ENCODE measurements at regions not wholly inside any gene's neighbourhood (a gene's known extent, or its start where the extent isn't known, plus 50 kb on each side); places are given as distances from the start of the nearest gene placed in this dataset.
"Not testable (repeated sequence)": the region's sequence is repeated elsewhere in the genome, so short reads cannot be mapped to it uniquely, and the experiment has no call there.

GRCh38 chr5:167061695-167062094 is 1229.8 kb upstream of the WWC1 start:
- no peak for DNase-seq

DNA sequence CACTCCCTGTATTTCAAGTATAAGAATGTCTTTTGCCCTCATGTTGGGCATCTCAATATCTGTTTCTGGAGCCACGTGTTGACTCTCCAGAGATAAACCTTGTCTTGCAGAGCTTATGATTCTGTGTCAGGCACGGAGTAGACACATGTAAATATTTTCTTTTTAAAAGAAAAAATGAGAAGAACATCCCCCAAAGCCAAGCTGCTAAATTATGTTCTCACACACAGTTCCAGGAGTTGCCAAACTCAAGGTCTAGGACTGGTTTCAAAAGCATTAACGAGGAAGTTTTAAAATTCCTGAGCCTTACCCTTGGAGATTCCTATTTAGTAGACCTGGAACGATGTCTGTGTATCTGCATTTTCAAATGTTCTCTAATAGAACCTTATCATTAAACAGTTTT is 1228.3 kb upstream of the WWC1 start:
- no peak for DNase-seq

DNA sequence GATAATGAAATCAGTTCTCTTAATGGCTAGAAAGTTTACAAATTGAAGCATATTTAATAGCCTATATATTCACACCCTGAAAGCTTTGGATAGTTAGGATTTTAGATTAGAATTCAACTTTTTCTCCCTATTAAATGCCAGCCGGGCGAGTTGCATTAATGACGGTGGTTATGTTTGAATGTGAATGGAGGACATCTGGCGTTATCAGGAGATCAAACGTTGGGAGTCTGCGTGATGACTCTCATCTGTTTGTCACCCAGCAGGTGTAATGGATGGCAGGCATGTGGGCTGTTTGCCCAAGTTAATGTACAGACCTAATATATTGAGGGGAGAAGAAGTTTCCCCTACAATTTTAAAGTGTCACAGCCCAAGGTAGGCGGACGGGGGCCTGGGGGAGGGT is 1227.7 kb upstream of the WWC1 start:
- no peak for DNase-seq

- no peak for DNase-seq
These were observed 1227.2 kb upstream of the WWC1 start for GRCh38 chr5:167064198-167064776.

DNA sequence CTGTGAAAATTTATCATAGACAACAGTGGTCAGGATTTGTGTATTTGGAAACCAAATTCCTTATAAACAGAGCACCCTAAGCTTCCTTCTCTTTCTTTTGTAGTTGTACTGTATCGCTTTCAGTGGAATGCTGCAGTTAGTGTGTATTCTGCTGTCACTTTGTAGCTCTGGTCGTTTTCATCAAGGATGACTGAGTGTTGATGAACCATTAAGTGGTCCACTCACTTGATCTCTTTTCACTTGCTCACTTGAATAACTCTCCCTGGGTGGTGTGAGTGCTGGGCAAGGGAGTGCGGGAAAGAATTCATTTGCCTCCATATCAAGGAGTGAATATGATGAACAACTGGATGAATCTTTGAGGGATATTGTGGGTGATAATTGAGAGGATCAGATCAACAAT is 1225.7 kb upstream of the WWC1 start:
- no peak for DNase-seq

DNA sequence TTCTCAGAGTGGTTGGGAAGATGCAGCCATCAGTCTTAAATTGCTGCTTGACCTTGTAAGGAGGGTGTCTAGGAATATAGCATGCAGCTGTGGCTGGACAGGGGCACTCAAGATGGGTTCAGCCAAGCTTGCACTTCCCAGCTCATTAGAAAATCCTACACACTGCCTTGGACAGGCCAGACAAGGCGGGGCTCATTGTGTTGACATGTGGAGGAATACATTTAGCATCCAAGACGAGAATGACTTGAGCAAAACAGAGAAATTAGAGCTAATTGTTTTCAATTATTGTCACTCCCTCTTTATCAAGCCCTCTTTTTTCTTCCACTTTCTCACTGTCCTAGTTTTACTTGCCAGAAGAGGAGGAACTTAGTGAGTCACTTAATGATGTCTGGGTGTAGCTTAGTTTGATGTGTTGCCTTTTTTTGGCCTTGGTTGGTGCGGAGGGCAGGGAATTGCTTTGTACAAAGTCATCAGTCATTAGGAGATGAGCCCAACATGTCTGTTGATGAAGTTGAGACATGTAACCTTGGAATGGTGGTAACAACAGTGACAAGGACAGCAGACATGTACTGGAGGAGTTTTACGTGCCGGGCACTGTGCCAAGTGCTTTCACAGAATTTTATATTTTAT is 1219.3 kb upstream of the WWC1 start:
- DNase-seq: no peak

DNA sequence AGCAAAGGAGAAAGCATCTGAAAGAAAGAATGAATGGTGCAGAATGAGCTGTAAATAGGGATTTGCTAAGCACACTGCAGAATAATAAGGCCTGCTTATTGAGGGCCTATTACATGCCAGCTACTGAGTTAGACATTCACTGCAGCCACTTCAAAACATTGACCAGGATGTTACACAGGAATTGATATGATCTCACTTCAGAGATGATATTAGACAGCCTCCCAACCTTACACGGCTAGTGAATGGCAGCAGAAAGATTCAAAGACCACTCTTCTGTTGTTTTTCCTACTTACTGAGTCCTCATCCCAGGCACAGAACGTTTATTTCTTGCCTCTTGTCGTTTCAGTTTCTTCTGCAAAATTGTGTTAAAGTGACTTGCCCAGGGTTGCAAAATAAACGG is 1209.9 kb upstream of the WWC1 start:
- DNase-seq: no peak

GRCh38 chr5:167096816-167097215 is 1194.6 kb upstream of the WWC1 start:
- no peak for DNase-seq

DNA sequence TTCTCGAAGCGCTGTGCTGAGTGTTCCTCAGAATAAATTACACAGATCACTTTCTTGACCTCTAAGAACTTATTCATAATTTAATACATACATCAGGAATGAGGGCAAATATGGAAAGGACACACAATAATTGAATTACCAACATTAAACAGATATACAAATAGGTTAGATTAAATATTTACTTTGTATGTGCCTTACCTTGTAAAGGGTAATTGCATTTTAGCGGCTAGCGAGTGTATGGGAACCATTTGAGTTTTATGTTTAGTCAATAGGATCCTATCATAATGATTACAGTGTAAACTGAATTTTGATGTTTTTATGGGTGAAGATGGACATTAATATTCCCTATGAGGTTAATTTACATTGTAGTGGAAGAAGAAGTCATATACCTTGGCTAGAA is 1187.1 kb upstream of the WWC1 start:
- DNase-seq: no peak

- no peak for DNase-seq
These were observed 1185.5 kb upstream of the WWC1 start for GRCh38 chr5:167105941-167106340.

DNA sequence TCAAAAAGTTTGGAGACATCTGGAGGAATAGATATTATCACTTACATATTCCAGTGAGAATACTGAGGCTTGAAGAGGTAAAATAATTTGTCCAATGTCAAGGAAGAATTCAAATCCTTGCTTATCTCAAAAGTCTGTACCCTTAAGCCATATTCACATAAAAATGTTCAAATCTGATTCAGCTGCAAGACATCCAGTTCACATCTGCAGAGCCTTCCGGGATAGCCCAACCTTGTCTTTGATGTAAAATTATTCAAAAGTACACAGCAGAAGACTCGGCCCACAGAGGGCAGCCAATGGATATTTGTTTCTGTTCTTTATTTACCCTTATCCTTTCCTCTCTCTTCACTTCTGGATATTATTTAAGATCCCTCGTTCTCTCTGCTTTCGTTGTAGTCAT is 1183.8 kb upstream of the WWC1 start:
- no peak for DNase-seq

- DNase-seq: not testable (repeated sequence)
These were observed 1183.2 kb upstream of the WWC1 start for GRCh38 chr5:167108266-167108665.

DNA sequence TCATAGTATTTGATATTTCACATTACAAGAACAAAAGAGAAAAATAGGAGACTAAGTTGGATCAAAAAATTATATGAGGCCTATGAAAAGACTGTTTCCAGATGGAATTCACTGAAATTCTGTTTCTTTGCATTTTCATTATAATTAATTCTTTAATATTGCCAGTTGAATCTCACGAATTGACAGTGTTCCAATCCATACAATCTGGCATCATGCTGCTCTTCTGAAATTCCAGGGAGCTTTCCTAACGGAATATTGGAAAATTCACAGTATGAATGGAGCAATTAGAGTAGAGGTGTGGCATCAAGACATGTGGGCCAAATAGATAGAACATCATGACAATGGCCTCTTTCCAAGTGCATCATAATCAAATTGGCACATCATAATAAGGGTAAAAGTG is 1178.9 kb upstream of the WWC1 start:
- DNase-seq: no peak

GRCh38 chr5:167122267-167122666 is 1169.2 kb upstream of the WWC1 start:
- no peak for DNase-seq

DNA sequence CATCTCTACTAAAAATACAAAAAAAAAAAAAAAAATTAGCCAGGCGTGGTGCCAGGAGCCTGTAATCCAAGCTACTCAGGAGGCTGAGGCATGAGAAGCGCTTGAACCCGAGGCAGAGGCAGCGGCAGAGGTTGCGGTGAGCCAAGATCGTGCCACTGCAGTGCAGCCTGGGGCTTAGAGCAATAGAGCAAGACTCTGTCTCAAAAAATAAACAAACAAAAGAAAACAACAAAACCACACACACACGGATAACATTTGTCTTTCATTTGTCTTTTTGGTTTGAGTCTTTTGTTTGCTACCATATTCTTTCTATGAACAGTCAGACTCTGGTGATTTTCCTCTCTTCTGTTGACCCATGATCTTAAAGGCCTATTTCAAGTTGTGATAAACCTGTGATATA is 1168.3 kb upstream of the WWC1 start:
- no peak for DNase-seq

- no peak for DNase-seq
These were observed 1162.9 kb upstream of the WWC1 start for GRCh38 chr5:167128581-167128980.

DNA sequence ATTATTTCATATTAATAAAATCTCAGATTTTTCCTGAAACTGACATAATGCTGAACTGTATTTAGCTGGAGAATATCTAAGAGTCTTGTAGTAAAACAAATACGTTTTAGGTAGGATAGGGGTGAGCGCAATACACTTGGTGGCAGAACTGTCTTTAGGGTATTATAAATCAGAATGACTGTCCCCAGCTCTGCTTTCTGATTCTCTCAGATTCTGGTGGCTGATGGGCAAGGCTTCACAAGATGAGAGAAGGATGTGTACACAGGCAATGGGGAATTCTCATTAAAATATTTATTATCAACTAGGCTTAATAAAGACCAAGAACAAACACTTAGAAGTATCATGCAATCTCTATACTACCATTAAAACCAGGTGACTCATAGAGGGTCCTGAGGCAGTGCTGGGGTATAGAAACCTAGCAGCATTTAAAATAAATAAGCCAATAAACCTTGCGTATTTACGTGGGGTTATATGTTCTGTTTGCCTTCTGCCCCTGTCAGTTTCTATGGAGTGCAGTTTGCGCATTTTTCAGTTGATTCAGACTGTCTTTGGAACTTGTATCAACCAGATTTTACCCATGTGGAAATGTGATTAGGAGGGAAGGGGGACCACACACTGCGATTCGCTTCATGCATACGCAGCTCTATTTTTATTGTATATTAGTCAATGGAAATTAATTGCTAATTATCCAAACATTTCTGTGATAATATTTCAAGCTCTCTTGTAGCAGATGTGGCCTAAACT is 1150.7 kb upstream of the WWC1 start:
- DNase-seq: no peak

DNA sequence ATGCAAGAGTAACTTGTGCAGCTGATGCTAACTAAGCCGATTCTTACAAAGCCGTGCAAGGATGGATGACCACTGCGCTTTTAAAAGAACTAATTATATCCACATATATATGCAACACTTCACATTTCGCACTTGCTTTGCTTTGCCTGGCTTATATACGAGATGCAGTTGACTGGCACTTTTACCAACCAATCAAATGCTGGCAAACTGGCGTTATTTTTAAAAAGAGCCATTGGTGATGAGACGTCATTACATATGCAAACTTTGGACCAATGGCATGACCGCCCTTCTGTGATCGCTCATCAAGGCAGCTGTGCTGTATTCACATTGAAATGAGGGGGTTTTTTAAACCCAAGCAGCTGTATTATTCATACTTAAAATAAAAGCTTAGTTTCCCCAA is 1147.7 kb upstream of the WWC1 start:
- no peak for DNase-seq

GRCh38 chr5:167145841-167146240 is 1145.6 kb upstream of the WWC1 start:
- no peak for DNase-seq

- no peak for DNase-seq
These were observed 1143.6 kb upstream of the WWC1 start for GRCh38 chr5:167147879-167148278.

- no peak for DNase-seq
These were observed 1140.8 kb upstream of the WWC1 start for GRCh38 chr5:167150661-167151060.

DNA sequence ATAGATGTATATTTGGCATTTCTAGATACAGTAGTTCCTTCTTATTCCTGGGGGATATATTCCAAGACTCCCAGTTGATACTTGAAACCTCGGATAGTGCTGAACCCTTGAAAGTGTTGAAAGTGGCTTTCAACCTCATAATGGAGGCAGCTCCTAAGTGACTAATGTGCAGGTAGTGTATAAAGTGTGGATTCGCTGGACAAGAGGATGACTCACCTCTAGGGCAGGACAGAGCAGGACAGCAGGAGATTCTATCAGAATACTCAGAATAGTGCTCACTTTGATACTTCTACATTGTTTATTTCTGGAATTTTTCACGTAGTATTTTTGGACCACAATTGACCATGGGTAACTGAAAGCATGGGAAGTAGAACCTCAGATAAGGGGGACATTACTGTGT is 1138.9 kb upstream of the WWC1 start:
- DNase-seq: no peak

DNA sequence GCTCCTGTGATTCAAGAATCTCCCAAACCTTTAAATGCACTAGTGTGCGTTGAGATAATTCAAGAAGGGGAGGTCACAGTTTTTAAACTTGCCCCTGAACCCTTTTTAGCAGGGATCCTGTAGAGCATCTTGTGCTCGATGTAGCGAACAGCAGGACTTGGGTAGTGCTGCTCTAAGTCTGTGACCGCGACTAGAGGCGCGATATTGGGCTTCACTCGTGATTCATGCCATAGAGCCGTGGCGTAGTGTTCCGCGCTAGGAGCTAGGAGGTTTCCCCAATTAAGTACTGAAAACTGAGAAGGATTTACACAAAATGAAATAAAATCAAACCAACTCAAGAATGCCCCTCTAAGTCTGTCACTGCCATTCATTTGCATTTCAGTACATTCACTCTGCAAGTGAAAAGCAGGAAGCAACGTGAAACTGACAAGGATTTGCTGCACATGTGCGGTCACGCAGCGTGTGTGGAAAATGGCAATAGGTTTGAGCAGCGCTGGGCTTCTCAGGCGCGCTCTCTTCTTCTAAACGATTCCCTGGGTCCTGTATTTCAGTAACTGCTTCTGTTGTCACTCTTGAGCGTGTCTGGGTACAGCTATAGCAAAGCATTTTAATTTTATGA is 1135.9 kb upstream of the WWC1 start:
- no peak for DNase-seq

DNA sequence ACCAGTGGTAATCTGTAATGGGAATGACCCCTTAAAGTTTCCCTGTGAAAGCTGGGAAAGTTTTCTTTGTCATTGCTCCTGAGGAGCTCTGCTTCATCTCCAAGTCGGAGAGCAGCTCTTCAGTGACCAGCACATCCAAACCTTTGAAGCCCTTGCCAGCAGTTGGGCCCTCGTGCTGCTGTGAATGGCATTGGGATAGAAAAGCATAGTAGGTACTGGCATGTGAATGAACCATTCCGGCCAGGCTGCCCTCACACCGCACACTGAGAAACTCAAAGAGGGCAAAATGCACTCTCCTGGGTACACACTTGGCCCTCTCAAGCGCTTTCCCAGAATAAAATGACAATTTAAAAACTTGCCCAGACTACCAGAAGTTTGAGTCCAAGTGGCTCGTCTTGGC is 1135.0 kb upstream of the WWC1 start:
- DNase-seq: no peak

Measured in stimulated activated CD4-positive, alpha-beta T cell treated with anti-CD3 and anti-CD28 coated beads, Interleukin-2, amount 100 ng/mL, for 48 hours (primary cell).